Thoracic aorta (tissue), 2 donors: ENCODE measurements at regions not wholly inside any gene's neighbourhood (a gene's known extent, or its start where the extent isn't known, plus 50 kb on each side); places are given as distances from the start of the nearest gene placed in this dataset.
"Not testable (repeated sequence)": the region's sequence is repeated elsewhere in the genome, so short reads cannot be mapped to it uniquely, and the experiment has no call there.

ENCODE experiments used
- ATAC-seq: fragments of 150-250 bp; one replicate; pipeline ENCODE4 v1.8.0; 2017; ENCODE audit warnings: low read depth; ENCODE audit not compliant: insufficient number of reproducible peaks, low FRiP score
- DNase-seq: peaks from one replicate; pipeline ENCODE4 v3.0.0-alpha.2; 2020; ENCODE audit warnings: low spot score
- H3K27ac ChIP-seq, 2 donors: fragments of 200-600 bp; sonication (generic); 1 replicate in 1 of 2; 2 replicates in 1 of 2; pipeline ENCODE4 v1.5.1; 2016; ENCODE audit warnings: mild to moderate bottlenecking in 2 of 2, moderate library complexity in 2 of 2
- H3K27me3 ChIP-seq: fragments of 200-600 bp; sonication (generic); replicated peaks from 2 replicates; pipeline ENCODE4 v1.6.0; 2016; ENCODE audit warnings: mild to moderate bottlenecking; ENCODE audit not compliant: insufficient read depth
- H3K36me3 ChIP-seq: fragments of 200-600 bp; sonication (generic); one replicate; pipeline ENCODE4 v1.5.1; 2016
- H3K4me1 ChIP-seq, 2 donors: fragments of 200-600 bp; sonication (generic); 1 replicate in 1 of 2; 2 replicates in 1 of 2; pipeline versions ENCODE4 v1.5.1 to v1.6.0; 2016; ENCODE audit warnings: low read depth in 2 of 2, mild to moderate bottlenecking in 1 of 2; ENCODE audit not compliant: control insufficient read depth in 1 of 2
- H3K4me3 ChIP-seq: fragments of 200-600 bp; sonication (generic); 2 replicates; pipeline ENCODE4 v1.5.1; 2016; ENCODE audit warnings: mild to moderate bottlenecking
- H3K9me3 ChIP-seq: fragments of 200-600 bp; sonication (generic); 2 replicates; pipeline ENCODE4 v1.5.1; 2016
- CTCF ChIP-seq: fragments of 200-600 bp; sonication (generic); IDR thresholded peaks from one replicate; pipeline ENCODE4 v1.5.1; 2019; ENCODE audit warnings: antibody characterized with exemption

DNA sequence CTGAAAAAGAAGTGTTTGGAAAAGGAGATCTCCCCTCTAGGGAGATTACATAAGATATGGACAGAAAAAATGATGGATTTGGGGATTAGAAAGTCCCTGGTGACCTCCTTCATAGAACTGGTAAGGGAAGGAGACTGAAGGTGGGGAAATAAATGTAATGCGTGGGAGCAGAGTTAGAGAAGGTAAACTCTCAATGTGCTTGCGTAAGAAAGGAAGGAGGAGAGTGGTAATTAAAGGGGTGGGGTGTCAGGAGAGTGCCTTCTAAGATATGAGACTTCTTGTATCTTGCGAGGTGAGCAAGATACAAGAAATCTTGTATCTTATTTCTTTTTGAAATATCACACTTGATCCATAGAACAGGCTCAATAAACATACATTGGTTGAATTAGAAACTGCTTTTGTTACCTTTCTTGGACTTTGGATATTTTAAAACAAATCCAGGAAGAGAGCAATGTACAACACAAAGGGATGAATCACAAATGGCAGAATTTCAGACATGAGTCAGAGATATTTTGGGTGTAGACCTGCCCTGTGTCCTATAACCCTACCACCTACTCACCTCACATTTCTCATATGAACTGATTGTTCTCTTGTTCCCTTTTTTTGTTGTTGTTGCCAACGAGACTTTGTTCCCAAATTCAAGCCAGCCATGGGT lies 342.4 kb downstream of the INSIG2 start:
- H3K36me3 ChIP-seq, result no peaks in the 10 kb centered on the region
- no peak overlapping the region for H3K27ac ChIP-seq
- no peak overlapping the region for H3K4me3 ChIP-seq
- no peak for ATAC-seq
- no peak for DNase-seq
- no peak for TF ChIP-seq CTCF
- no peaks in the 10 kb centered on the region for H3K4me1 ChIP-seq
- no peaks in the 10 kb centered on the region for H3K9me3 ChIP-seq
- H3K27me3 ChIP-seq, result no peaks in the 10 kb centered on the region

- H3K27ac ChIP-seq, result no peak overlapping the region
- no peaks in the 10 kb centered on the region for H3K9me3 ChIP-seq
- no peaks in the 10 kb centered on the region for H3K4me1 ChIP-seq
- no peaks in the 10 kb centered on the region for H3K27me3 ChIP-seq
- H3K36me3 ChIP-seq, result no peaks in the 10 kb centered on the region
- DNase-seq (no peak), ATAC-seq (no peak)
- no peak overlapping the region for H3K4me3 ChIP-seq
- TF ChIP-seq CTCF, result no peak
Observed at GRCh38 chr2:118425191-118425590, 336.9 kb downstream of the INSIG2 start.

- H3K36me3 ChIP-seq, result no peaks in the 10 kb centered on the region
- ATAC-seq (no peak), DNase-seq (no peak)
- no peak for TF ChIP-seq CTCF
- no peaks in the 10 kb centered on the region for H3K27me3 ChIP-seq
- no peak overlapping the region for H3K27ac ChIP-seq
- H3K4me1 ChIP-seq, result no peaks in the 10 kb centered on the region
- no peak overlapping the region for H3K4me3 ChIP-seq
- no peaks in the 10 kb centered on the region for H3K9me3 ChIP-seq
Observed at GRCh38 chr2:118423776-118424175, 335.5 kb downstream of the INSIG2 start.

- no peak for ATAC-seq
- Histone ChIP-seq H3K9me3 (no peaks in the 10 kb centered on the region), H3K27me3 (no peaks in the 10 kb centered on the region), H3K4me3 (no peak overlapping the region), H3K4me1 (no peaks in the 10 kb centered on the region), H3K27ac (no peak overlapping the region), H3K36me3 (no peaks in the 10 kb centered on the region)
- TF ChIP-seq CTCF, result no peak
- no peak for DNase-seq
Observed at GRCh38 chr2:118421648-118422047, 333.4 kb downstream of the INSIG2 start.

GRCh38 chr2:118417406-118418120 lies 329.3 kb downstream of the INSIG2 start:
- no peak for ATAC-seq
- TF ChIP-seq CTCF, result no peak
- no peaks in the 10 kb centered on the region for H3K4me1 ChIP-seq
- no peak overlapping the region for H3K4me3 ChIP-seq
- no peaks in the 10 kb centered on the region for H3K9me3 ChIP-seq
- no peaks in the 10 kb centered on the region for H3K27me3 ChIP-seq
- no peaks in the 10 kb centered on the region for H3K36me3 ChIP-seq
- H3K27ac ChIP-seq, result no peak overlapping the region
- DNase-seq, result no peak

- not testable (repeated sequence) for H3K27me3 ChIP-seq, DNase-seq, H3K36me3 ChIP-seq, H3K27ac ChIP-seq, H3K9me3 ChIP-seq, H3K4me1 ChIP-seq, ATAC-seq, H3K4me3 ChIP-seq
Observed at GRCh38 chr2:118415186-118415585, 326.9 kb downstream of the INSIG2 start.
